Vagina (tissue), 2 donors: ENCODE measurements at regions not wholly inside any gene's neighbourhood (a gene's known extent, or its start where the extent isn't known, plus 50 kb on each side); places are given as distances from the start of the nearest gene placed in this dataset.

Source experiments
- DNase-seq, 2 donors: peaks; one replicate each; pipeline ENCODE4 v3.0.0-alpha.2; 2017; ENCODE audit errors: extremely low spot score in 2 of 2
- H3K27ac ChIP-seq: fragments of 200-600 bp; sonication (generic); one replicate; pipeline ENCODE4 v1.5.1; 2019
- H3K27me3 ChIP-seq: fragments of 200-600 bp; sonication (generic); one replicate; pipeline ENCODE4 v1.5.1; 2019
- H3K36me3 ChIP-seq, 2 donors: fragments of 200-600 bp; sonication (generic); one replicate each; pipeline ENCODE4 v1.5.1; 2017 to 2019
- H3K4me1 ChIP-seq: fragments of 200-600 bp; sonication (generic); one replicate; pipeline ENCODE4 v1.5.1; 2019
- H3K4me3 ChIP-seq, 2 donors: fragments of 200-600 bp; sonication (generic); 1 replicate in 1 of 2; 2 replicates in 1 of 2; pipeline ENCODE4 v1.5.1; 2016 to 2019
- H3K9me3 ChIP-seq: fragments of 200-600 bp; sonication (generic); one replicate; pipeline ENCODE4 v1.5.1; 2019
- CTCF ChIP-seq, 3 experiments: fragments of 450-650 bp in 2 of 3; fragments of 200-600 bp in 1 of 3; sonication (generic) in 1 of 3; IDR thresholded peaks; one replicate each; pipeline ENCODE4 v1.5.1; 2017 to 2019; ENCODE audit warnings: antibody characterized with exemption in 3 of 3, mild to moderate bottlenecking in 2 of 3, moderate library complexity in 2 of 3
- POLR2A ChIP-seq, 2 donors: fragments of 450-650 bp; IDR thresholded peaks; one replicate each; pipeline ENCODE4 v1.6.1; 2017; ENCODE audit warnings: antibody characterized with exemption in 2 of 2, mild to moderate bottlenecking in 2 of 2, moderate library complexity in 2 of 2
- POLR2AphosphoS5 ChIP-seq, 2 donors: sonication (generic); formaldehyde crosslinking; IDR thresholded peaks; one replicate each; pipeline ENCODE4 v1.9.0; 2017; ENCODE audit warnings: antibody characterized with exemption in 2 of 2, mild to moderate bottlenecking in 2 of 2, low read depth in 1 of 2; ENCODE audit not compliant: insufficient read depth in 1 of 2
- intact Hi-C: fragments of 100-400 bp; cut with DNase I; formaldehyde crosslinking; loops from one replicate; pipeline ENCODE4 v1.15.1; 2023

GRCh38 chr3:152720951-152721718 lies 113.8 kb upstream of the P2RY1 start:
- no peaks in the 10 kb centered on the region for H3K27me3 ChIP-seq
- TF ChIP-seq POLR2A (IDR thresholded peaks at IDR 0.05) = no peak
- TF ChIP-seq POLR2AphosphoS5 (IDR thresholded peaks at IDR 0.05; ENCODE audit: insufficient read depth in 1 of 2, low read depth in 1 of 2) = no peak
- no peak for TF ChIP-seq CTCF (IDR thresholded peaks at IDR 0.05)
- H3K4me1 ChIP-seq = peaks cover 6% of the 10 kb centered on the region
- H3K4me3 ChIP-seq = no peak overlapping the region
- H3K36me3 ChIP-seq = no peaks in the 10 kb centered on the region
- no peak overlapping the region for H3K27ac ChIP-seq
- DNase-seq = no peak
- no peaks in the 10 kb centered on the region for H3K9me3 ChIP-seq
- intact Hi-C loops = no loop called here

GRCh38 chr3:152724270-152724669 lies 110.7 kb upstream of the P2RY1 start:
- DNase-seq = no peak
- Histone ChIP-seq H3K27ac (no peak overlapping the region), H3K27me3 (no peaks in the 10 kb centered on the region), H3K36me3 (no peaks in the 10 kb centered on the region), H3K9me3 (no peaks in the 10 kb centered on the region), H3K4me3 (no peak overlapping the region), H3K4me1 (peaks cover under 1% of the 10 kb centered on the region)
- no peak for TF ChIP-seq POLR2A (IDR thresholded peaks at IDR 0.05)
- TF ChIP-seq POLR2AphosphoS5 (IDR thresholded peaks at IDR 0.05; ENCODE audit: insufficient read depth in 1 of 2, low read depth in 1 of 2) = no peak
- TF ChIP-seq CTCF (IDR thresholded peaks at IDR 0.05) = no peak
- intact Hi-C loops = no loop called here

- Histone ChIP-seq H3K4me3 (no peak overlapping the region), H3K9me3 (no peaks in the 10 kb centered on the region), H3K27me3 (no peaks in the 10 kb centered on the region), H3K36me3 (no peaks in the 10 kb centered on the region), H3K4me1 (no peaks in the 10 kb centered on the region), H3K27ac (no peak overlapping the region)
- intact Hi-C loops = no loop called here
- no peak for DNase-seq
- no peak for TF ChIP-seq POLR2A (IDR thresholded peaks at IDR 0.05)
- TF ChIP-seq POLR2AphosphoS5 (IDR thresholded peaks at IDR 0.05; ENCODE audit: insufficient read depth in 1 of 2, low read depth in 1 of 2) = no peak
- TF ChIP-seq CTCF (IDR thresholded peaks at IDR 0.05) = no peak
These were observed 106.5 kb upstream of the P2RY1 start for GRCh38 chr3:152728231-152728980.

- intact Hi-C loops = no loop called here
- DNase-seq = no peak
- TF ChIP-seq CTCF (IDR thresholded peaks at IDR 0.05) = no peak
- no peak for TF ChIP-seq POLR2A (IDR thresholded peaks at IDR 0.05)
- TF ChIP-seq POLR2AphosphoS5 (IDR thresholded peaks at IDR 0.05; ENCODE audit: insufficient read depth in 1 of 2, low read depth in 1 of 2) = no peak
- Histone ChIP-seq H3K4me3 (no peak overlapping the region), H3K27ac (no peak overlapping the region), H3K9me3 (no peaks in the 10 kb centered on the region), H3K27me3 (no peaks in the 10 kb centered on the region), H3K4me1 (no peaks in the 10 kb centered on the region), H3K36me3 (no peaks in the 10 kb centered on the region)
These were observed 105.0 kb upstream of the P2RY1 start for GRCh38 chr3:152729906-152730305.

GRCh38 chr3:152731511-152731910 lies 103.4 kb upstream of the P2RY1 start:
- Histone ChIP-seq H3K4me1 (no peaks in the 10 kb centered on the region), H3K27ac (no peak overlapping the region), H3K9me3 (no peaks in the 10 kb centered on the region), H3K27me3 (no peaks in the 10 kb centered on the region), H3K36me3 (no peaks in the 10 kb centered on the region), H3K4me3 (no peak overlapping the region)
- intact Hi-C loops = no loop called here
- no peak for TF ChIP-seq POLR2AphosphoS5 (IDR thresholded peaks at IDR 0.05; ENCODE audit: insufficient read depth in 1 of 2, low read depth in 1 of 2)
- no peak for TF ChIP-seq CTCF (IDR thresholded peaks at IDR 0.05)
- no peak for TF ChIP-seq POLR2A (IDR thresholded peaks at IDR 0.05)
- no peak for DNase-seq
